H9 (cell line): ENCODE measurements at regions not wholly inside any gene's neighbourhood (a gene's known extent, or its start where the extent isn't known, plus 50 kb on each side); places are given as distances from the start of the nearest gene placed in this dataset.

Experiments
- DNase-seq: peaks from one replicate; pipeline ENCODE4 v3.0.0-alpha.2; 2017
- H2AFZ ChIP-seq: one replicate; pipeline ENCODE4 v1.6.1; 2013; ENCODE audit warnings: mild to moderate bottlenecking, low read length, control low read depth, moderate library complexity
- H2AK5ac ChIP-seq: 2 replicates; pipeline ENCODE4 v1.6.1; 2013; ENCODE audit warnings: low read length, control low read depth, mixed read lengths; ENCODE audit not compliant: insufficient read length
- H2BK120ac ChIP-seq: one replicate; pipeline ENCODE4 v1.6.1; 2013; ENCODE audit warnings: low read depth, mild to moderate bottlenecking, low read length, control low read depth, inconsistent platforms; ENCODE audit not compliant: poor library complexity, severe bottlenecking
- H2BK12ac ChIP-seq: 2 replicates; pipeline ENCODE4 v1.6.1; 2013; ENCODE audit warnings: low read length, control low read depth, mixed read lengths, low read depth; ENCODE audit not compliant: insufficient read length
- H2BK15ac ChIP-seq: 2 replicates; pipeline ENCODE4 v1.6.1; 2013; ENCODE audit warnings: low read depth, low read length, control low read depth
- H2BK20ac ChIP-seq: one replicate; pipeline ENCODE4 v1.6.1; 2013; ENCODE audit warnings: low read depth, mild to moderate bottlenecking, low read length, control low read depth, inconsistent platforms; ENCODE audit not compliant: poor library complexity, severe bottlenecking
- H2BK5ac ChIP-seq: 2 replicates; pipeline ENCODE4 v1.6.1; 2013; ENCODE audit warnings: low read length, control low read depth, mixed read lengths; ENCODE audit not compliant: insufficient read length
- H3K14ac ChIP-seq: 2 replicates; pipeline ENCODE4 v1.6.1; 2013; ENCODE audit warnings: low read length, control low read depth; ENCODE audit not compliant: insufficient read depth
- H3K18ac ChIP-seq: 2 replicates; pipeline ENCODE4 v1.6.1; 2013; ENCODE audit warnings: low read depth, mild to moderate bottlenecking, mixed read lengths, low read length, control low read depth; ENCODE audit not compliant: insufficient read length
- H3K23ac ChIP-seq: 2 replicates; pipeline ENCODE4 v1.6.1; 2013; ENCODE audit warnings: low read length, control low read depth, mixed read lengths, low read depth; ENCODE audit not compliant: insufficient read length
- H3K23me2 ChIP-seq: 2 replicates; pipeline ENCODE4 v1.6.1; 2013; ENCODE audit warnings: low read depth, mild to moderate bottlenecking, mixed read lengths, low read length, control low read depth; ENCODE audit not compliant: insufficient read length, poor library complexity, severe bottlenecking
- H3K27ac ChIP-seq: 2 replicates; pipeline ENCODE4 v1.5.1; 2013; ENCODE audit warnings: low read length, control low read depth, mixed read lengths, low read depth; ENCODE audit not compliant: insufficient read length
- H3K27me3 ChIP-seq: 2 replicates; pipeline ENCODE4 v1.6.1; 2013; ENCODE audit warnings: low read length, control low read depth, inconsistent platforms; ENCODE audit not compliant: insufficient read depth
- H3K4ac ChIP-seq: 2 replicates; pipeline ENCODE4 v1.6.1; 2013; ENCODE audit warnings: low read depth, mild to moderate bottlenecking, control low read depth, inconsistent platforms, low read length, moderate library complexity
- H3K4me1 ChIP-seq: 2 replicates; pipeline ENCODE4 v1.6.1; 2013; ENCODE audit warnings: low read length, control low read depth, inconsistent platforms; ENCODE audit not compliant: insufficient read depth
- H3K4me2 ChIP-seq: 2 replicates; pipeline ENCODE4 v1.6.1; 2013; ENCODE audit warnings: low read length, control low read depth, mixed read lengths; ENCODE audit not compliant: insufficient read length, insufficient read depth
- H3K56ac ChIP-seq: 2 replicates; pipeline ENCODE4 v1.6.1; 2013; ENCODE audit warnings: low read depth, mild to moderate bottlenecking, mixed read lengths, low read length, control low read depth; ENCODE audit not compliant: insufficient read length
- H3K79me1 ChIP-seq: 2 replicates; pipeline ENCODE4 v1.6.1; 2013; ENCODE audit warnings: low read depth, mild to moderate bottlenecking, moderate library complexity, low read length, control low read depth, inconsistent platforms; ENCODE audit not compliant: insufficient read depth, poor library complexity, severe bottlenecking
- H3K79me2 ChIP-seq: 2 replicates; pipeline ENCODE4 v1.6.1; 2013; ENCODE audit warnings: low read length, control low read depth, inconsistent platforms; ENCODE audit not compliant: insufficient read depth
- H3K9ac ChIP-seq: 2 replicates; pipeline ENCODE4 v1.6.1; 2013; ENCODE audit warnings: low read length, control low read depth, mixed read lengths; ENCODE audit not compliant: insufficient read length; ENCODE audit errors: extremely low read depth
- H3K9me3 ChIP-seq: one replicate; pipeline ENCODE4 v1.6.1; 2013; ENCODE audit warnings: low read depth, low read length, inconsistent platforms; ENCODE audit not compliant: control insufficient read depth
- H3T11ph ChIP-seq: one replicate; pipeline ENCODE4 v1.6.1; 2013; ENCODE audit warnings: mild to moderate bottlenecking, low read length, control low read depth, inconsistent platforms
- H4K20me1 ChIP-seq: one replicate; pipeline ENCODE4 v1.6.1; 2013; ENCODE audit not compliant: control insufficient read depth, insufficient read length, insufficient read depth
- H4K5ac ChIP-seq: 2 replicates; pipeline ENCODE4 v1.6.1; 2013; ENCODE audit warnings: low read depth, mild to moderate bottlenecking, mixed read lengths, low read length, control low read depth; ENCODE audit not compliant: insufficient read length
- H4K8ac ChIP-seq: replicated peaks from 2 replicates; pipeline ENCODE4 v1.6.1; 2013; ENCODE audit warnings: low read length, control low read depth, mixed read lengths, low read depth; ENCODE audit not compliant: insufficient read length
- H4K91ac ChIP-seq: 2 replicates; pipeline ENCODE4 v1.6.1; 2013; ENCODE audit warnings: low read depth, mild to moderate bottlenecking, moderate library complexity, mixed read lengths, low read length, control low read depth; ENCODE audit not compliant: insufficient read length
- H3K27ac Mint-ChIP-seq, 3 experiments: 2 replicates in 2 of 3; 3 replicates in 1 of 3; pipeline ENCODE4 v1.8.0; 2020 to 2021; ENCODE audit warnings: mixed read lengths in 3 of 3, mild to moderate bottlenecking in 1 of 3, moderate library complexity in 1 of 3
- H3K27me3 Mint-ChIP-seq: 2 replicates; pipeline ENCODE4 v1.8.0; 2021; ENCODE audit warnings: low read depth, mild to moderate bottlenecking, moderate library complexity, mixed read lengths
- H3K36me3 Mint-ChIP-seq, 3 experiments: 2 replicates in 2 of 3; 3 replicates in 1 of 3; pipeline ENCODE4 v1.8.0; 2020 to 2021; ENCODE audit warnings: low read depth in 3 of 3, mixed read lengths in 3 of 3; ENCODE audit not compliant: insufficient read depth in 1 of 3
- H3K4me1 Mint-ChIP-seq, 2 experiments: 2 replicates each; pipeline ENCODE4 v1.8.0; 2020; ENCODE audit warnings: mixed read lengths in 2 of 2
- H3K4me3 Mint-ChIP-seq, 2 experiments: 2 replicates in 1 of 2; 3 replicates in 1 of 2; pipeline ENCODE4 v1.8.0; 2020 to 2021; ENCODE audit warnings: mild to moderate bottlenecking in 2 of 2, mixed read lengths in 2 of 2, moderate library complexity in 1 of 2
- H3K9me3 Mint-ChIP-seq, 2 experiments: 2 replicates in 1 of 2; 3 replicates in 1 of 2; pipeline ENCODE4 v1.8.0; 2020; ENCODE audit warnings: mild to moderate bottlenecking in 2 of 2, mixed read lengths in 2 of 2, moderate library complexity in 1 of 2
- CTCF ChIP-seq: fragments of 200-600 bp; sonication (generic); conservative IDR thresholded peaks from 3 replicates; pipeline ENCODE4 v1.8.0; 2021; ENCODE audit warnings: antibody characterized with exemption, mild to moderate bottlenecking

GRCh38 chr5:152337484-152337883 is 67.6 kb downstream of the NMUR2 start:
- Mint-ChIP-seq H3K27ac (no peak overlapping the region), H3K9me3 (peaks cover 0 to 1% of the 10 kb centered on the region in 2 experiments; a peak in 2 of 5 replicates), H3K4me1 (no peaks in the 10 kb centered on the region), H3K27me3 (peaks cover 2% of the 10 kb centered on the region; the same call in 1 of the 2 replicates), H3K4me3 (no peak overlapping the region), H3K36me3 (no peaks in the 10 kb centered on the region)
- Histone ChIP-seq H4K20me1 (no peaks in the 10 kb centered on the region), H3K9ac (no peak overlapping the region), H3K4ac (no peak overlapping the region), H3K18ac (no peak overlapping the region), H2BK15ac (no peak overlapping the region), H3K23me2 (no peaks in the 10 kb centered on the region), H4K5ac (no peak overlapping the region), H3K79me2 (no peaks in the 10 kb centered on the region), H3K9me3 (no peaks in the 10 kb centered on the region), H2BK12ac (no peak overlapping the region), H2BK120ac (no peak overlapping the region), H4K91ac (no peak overlapping the region), H3K4me2 (no peak overlapping the region), H2BK5ac (no peak overlapping the region), H3T11ph (no peak overlapping the region), H3K4me1 (no peaks in the 10 kb centered on the region), H3K27me3 (no peaks in the 10 kb centered on the region), H2AK5ac (no peak overlapping the region), H2BK20ac (no peak overlapping the region), H3K79me1 (no peaks in the 10 kb centered on the region), H3K56ac (no peak overlapping the region), H3K14ac (no peak overlapping the region), H4K8ac (no peak overlapping the region), H3K27ac (no peak overlapping the region), H2AFZ (no peak overlapping the region), H3K23ac (no peak overlapping the region)
- DNase-seq = no peak
- TF ChIP-seq CTCF = no peak
